GM12878 (cell line): ENCODE measurements at regions not wholly inside any gene's neighbourhood (a gene's known extent, or its start where the extent isn't known, plus 50 kb on each side); places are given as distances from the start of the nearest gene placed in this dataset.

Experiments
- CTCF ChIP-seq, 3 experiments: IDR thresholded peaks in 2 of 3; conservative IDR thresholded peaks in 1 of 3; 2 replicates each; pipeline ENCODE4 v1.5.1; 2011; ENCODE audit warnings: low read depth in 3 of 3, low read length in 3 of 3, mild to moderate bottlenecking in 3 of 3, control low read depth in 2 of 3, moderate library complexity in 2 of 3, inconsistent platforms in 1 of 3, mixed read lengths in 1 of 3; ENCODE audit not compliant: control insufficient read depth in 2 of 3, insufficient read depth in 1 of 3; ENCODE audit errors: extremely low read depth in 1 of 3
- HCFC1 ChIP-seq: fragments of 150-350 bp; IDR thresholded peaks from 2 replicates; pipeline ENCODE4 v1.6.1; 2014; ENCODE audit warnings: low read length

GRCh38 chr5:97408331-97408730, 225.3 kb upstream of the RIOK2 start:
- TF ChIP-seq HCFC1 (no peak), CTCF (IDR thresholded peaks at IDR 0.05 in 2 of 3, conservative IDR thresholded peaks at IDR 0.05 in 1 of 3; ENCODE audit: control insufficient read depth in 2 of 3, extremely low read depth in 1 of 3, insufficient read depth in 1 of 3, low read depth in 3 of 3, low read length in 3 of 3) (no peak)
